Panc1 (cell line): ENCODE measurements at regions not wholly inside any gene's neighbourhood (a gene's known extent, or its start where the extent isn't known, plus 50 kb on each side); places are given as distances from the start of the nearest gene placed in this dataset.

Experiments
- ATAC-seq: fragments of 200-7000 bp; cut with Tn5 transposase; 2 replicates; pipeline ENCODE4 v1.9.1; 2020; ENCODE audit warnings: mild to moderate bottlenecking, moderate library complexity
- BruUV-seq: library from RNA; stranded (reverse); fragments of 400-500 nt; replicated peaks from 2 replicates; lab custom pipeline; 2021; lab: Mats Ljungman, UMichigan
- CTCF ChIA-PET: fragments of 300-600 bp; sonication (Branson Sonifier 250); formaldehyde crosslinking; loops from one replicate; lab custom pipeline; 2022; ENCODE audit warnings: antibody characterized with exemption; lab: Charles Lee
- POLR2A ChIA-PET: fragments of 300-600 bp; sonication (Branson Sonifier 250); formaldehyde crosslinking; loops from one replicate; lab custom pipeline; 2022; ENCODE audit warnings: antibody characterized with exemption; lab: Charles Lee
- DNase-seq: peaks from one replicate; pipeline ENCODE4 v3.0.0-alpha.2; 2010; ENCODE audit warnings: low read depth, low spot score
- H3K27ac ChIP-seq: 2 replicates; pipeline ENCODE4 v1.5.1; 2011; ENCODE audit warnings: mild to moderate bottlenecking, low read length, inconsistent platforms
- H3K27me3 ChIP-seq: fragments of 200-500 bp; sonication (Bioruptor generic); 2 replicates; pipeline ENCODE4 v1.6.0; 2014; ENCODE audit warnings: low read length, inconsistent platforms; ENCODE audit not compliant: control insufficient read depth, insufficient read depth
- H3K36me3 ChIP-seq: fragments of 200-500 bp; sonication (Bioruptor generic); 2 replicates; pipeline ENCODE4 v1.5.1; 2014; ENCODE audit warnings: inconsistent platforms, mild to moderate bottlenecking, low read length, moderate library complexity; ENCODE audit not compliant: control insufficient read depth, insufficient read depth
- H3K4me1 ChIP-seq: 2 replicates; pipeline ENCODE4 v1.5.1; 2011; ENCODE audit warnings: inconsistent platforms, mild to moderate bottlenecking, low read length, moderate library complexity; ENCODE audit not compliant: control insufficient read depth, insufficient read depth
- H3K4me3 ChIP-seq, 2 experiments: 2 replicates each; pipeline ENCODE4 v1.5.1; 2011 to 2012; ENCODE audit warnings: low read depth in 2 of 2, low read length in 2 of 2, mild to moderate bottlenecking in 2 of 2, inconsistent platforms in 1 of 2, moderate library complexity in 1 of 2
- H3K9me3 ChIP-seq: fragments of 200-500 bp; sonication (Bioruptor generic); 2 replicates; pipeline ENCODE4 v1.5.1; 2014; ENCODE audit warnings: low read depth, mild to moderate bottlenecking, inconsistent platforms, low read length, moderate library complexity; ENCODE audit not compliant: control insufficient read depth, insufficient read depth
- CTCF ChIP-seq: fragments of 450-650 bp; IDR thresholded peaks from 2 replicates; pipeline ENCODE4 v1.5.1; 2017; ENCODE audit warnings: mild to moderate bottlenecking
- POLR2AphosphoS5 ChIP-seq: IDR thresholded peaks from 2 replicates; pipeline ENCODE4 v1.6.1; 2012; ENCODE audit warnings: mild to moderate bottlenecking, low read depth, low read length, moderate library complexity
- SIN3A ChIP-seq: IDR thresholded peaks from 2 replicates; pipeline ENCODE4 v1.6.1; 2012; ENCODE audit warnings: low read depth, mild to moderate bottlenecking, low read length, moderate library complexity, borderline replicate concordance; ENCODE audit not compliant: insufficient read depth
- TCF7L2 ChIP-seq: IDR thresholded peaks from 2 replicates; pipeline ENCODE4 v1.6.1; 2011; ENCODE audit warnings: mild to moderate bottlenecking, low read depth, low read length, inconsistent platforms
- in situ Hi-C: cut with HindIII; loops from 2 replicates; pipeline ENCODE4 v1.10.0; 2016; ENCODE audit warnings: low sequenced_read_pairs, low pct_unique_long_range_greater_than_20kb
- intact Hi-C: fragments of 100-400 bp; cut with micrococcal nuclease; formaldehyde crosslinking; loops from one replicate; pipeline ENCODE4 v1.10.0; 2022; ENCODE audit not compliant: unreplicated experiment
- TF ChIP-seq, protein P1 (sequence below), 2 experiments: IDR thresholded peaks; 2 replicates each; pipeline ENCODE4 v1.6.1; 2011 to 2012; ENCODE audit warnings: low read depth in 2 of 2, control low read depth in 1 of 2, low read length in 1 of 2, mild to moderate bottlenecking in 1 of 2, moderate library complexity in 1 of 2; ENCODE audit not compliant: insufficient read depth in 1 of 2

DNA sequence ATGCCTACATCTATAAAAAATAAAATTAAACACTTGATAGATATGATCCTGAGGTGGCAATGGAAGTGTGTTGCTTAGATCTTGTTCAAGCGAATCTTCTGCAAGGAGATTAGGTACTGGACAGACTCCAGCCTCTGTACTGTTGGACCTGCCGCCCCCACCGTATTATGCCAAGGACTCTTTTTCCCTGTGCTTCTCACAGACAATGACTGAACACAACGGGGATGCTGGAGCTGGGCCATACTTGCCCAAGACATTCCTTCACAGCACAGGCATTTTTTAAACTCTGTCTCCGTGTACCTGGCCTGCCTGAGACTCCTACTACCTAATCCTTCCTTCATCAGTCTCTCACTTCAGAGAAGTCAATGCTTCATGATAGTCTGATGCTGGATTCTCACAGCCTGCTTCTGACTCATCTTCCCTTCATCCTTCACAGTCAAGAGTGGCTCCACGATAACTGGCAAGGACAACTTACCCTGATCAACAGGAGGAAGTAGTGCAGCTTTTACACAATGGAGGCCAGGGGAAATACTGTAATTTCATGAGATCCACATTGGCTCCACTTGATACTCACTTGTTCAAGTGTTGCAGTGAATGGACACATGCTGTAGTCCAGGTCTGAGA, 754.6 kb upstream of the AGA start:
- intact Hi-C loops: no loop called here
- ChIA-PET CTCF (no interaction called here), POLR2A (no interaction called here)
- H3K4me1 ChIP-seq: no peaks in the 10 kb centered on the region
- no TSS peak for BruUV-seq
- no peaks in the 10 kb centered on the region for H3K9me3 ChIP-seq
- TF ChIP-seq TCF7L2 (no peak), SIN3A (no peak)
- TF ChIP-seq, protein P1, sequence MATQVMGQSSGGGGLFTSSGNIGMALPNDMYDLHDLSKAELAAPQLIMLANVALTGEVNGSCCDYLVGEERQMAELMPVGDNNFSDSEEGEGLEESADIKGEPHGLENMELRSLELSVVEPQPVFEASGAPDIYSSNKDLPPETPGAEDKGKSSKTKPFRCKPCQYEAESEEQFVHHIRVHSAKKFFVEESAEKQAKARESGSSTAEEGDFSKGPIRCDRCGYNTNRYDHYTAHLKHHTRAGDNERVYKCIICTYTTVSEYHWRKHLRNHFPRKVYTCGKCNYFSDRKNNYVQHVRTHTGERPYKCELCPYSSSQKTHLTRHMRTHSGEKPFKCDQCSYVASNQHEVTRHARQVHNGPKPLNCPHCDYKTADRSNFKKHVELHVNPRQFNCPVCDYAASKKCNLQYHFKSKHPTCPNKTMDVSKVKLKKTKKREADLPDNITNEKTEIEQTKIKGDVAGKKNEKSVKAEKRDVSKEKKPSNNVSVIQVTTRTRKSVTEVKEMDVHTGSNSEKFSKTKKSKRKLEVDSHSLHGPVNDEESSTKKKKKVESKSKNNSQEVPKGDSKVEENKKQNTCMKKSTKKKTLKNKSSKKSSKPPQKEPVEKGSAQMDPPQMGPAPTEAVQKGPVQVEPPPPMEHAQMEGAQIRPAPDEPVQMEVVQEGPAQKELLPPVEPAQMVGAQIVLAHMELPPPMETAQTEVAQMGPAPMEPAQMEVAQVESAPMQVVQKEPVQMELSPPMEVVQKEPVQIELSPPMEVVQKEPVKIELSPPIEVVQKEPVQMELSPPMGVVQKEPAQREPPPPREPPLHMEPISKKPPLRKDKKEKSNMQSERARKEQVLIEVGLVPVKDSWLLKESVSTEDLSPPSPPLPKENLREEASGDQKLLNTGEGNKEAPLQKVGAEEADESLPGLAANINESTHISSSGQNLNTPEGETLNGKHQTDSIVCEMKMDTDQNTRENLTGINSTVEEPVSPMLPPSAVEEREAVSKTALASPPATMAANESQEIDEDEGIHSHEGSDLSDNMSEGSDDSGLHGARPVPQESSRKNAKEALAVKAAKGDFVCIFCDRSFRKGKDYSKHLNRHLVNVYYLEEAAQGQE (IDR thresholded peaks at IDR 0.05; ENCODE audit: insufficient read depth in 1 of 2, low read depth in 2 of 2, low read length in 1 of 2): no peak
- H3K27ac ChIP-seq: no peak overlapping the region
- H3K27me3 ChIP-seq: no peaks in the 10 kb centered on the region
- no peaks in the 10 kb centered on the region for H3K36me3 ChIP-seq
- no peak for ATAC-seq
- H3K4me3 ChIP-seq: no peak overlapping the region
- in situ Hi-C loops: no loop called here
- no peak for DNase-seq

- BruUV-seq: no TSS peak
- DNase-seq (no peak), ATAC-seq (no peak)
- POLR2A ChIA-PET: no interaction called here
- TF ChIP-seq TCF7L2 (no peak), CTCF (no peak), SIN3A (no peak), POLR2AphosphoS5 (no peak)
- TF ChIP-seq, protein P1 (IDR thresholded peaks at IDR 0.05; ENCODE audit: insufficient read depth in 1 of 2, low read depth in 2 of 2, low read length in 1 of 2): no peak
- H3K36me3 ChIP-seq: no peaks in the 10 kb centered on the region
- no peaks in the 10 kb centered on the region for H3K9me3 ChIP-seq
- in situ Hi-C loops: no loop called here
- H3K27me3 ChIP-seq: no peaks in the 10 kb centered on the region
- no peak overlapping the region for H3K4me3 ChIP-seq
- CTCF ChIA-PET: no interaction called here
- intact Hi-C loops: no loop called here
- H3K27ac ChIP-seq: no peak overlapping the region
- H3K4me1 ChIP-seq: no peaks in the 10 kb centered on the region
Measured at GRCh38 chr4:178198691-178199090, 756.5 kb upstream of the AGA start.
